ENCODE measurements at regions not wholly inside any gene's neighbourhood (a gene's known extent, or its start where the extent isn't known, plus 50 kb on each side); places are given as distances from the start of the nearest gene placed in this dataset.

DNA sequence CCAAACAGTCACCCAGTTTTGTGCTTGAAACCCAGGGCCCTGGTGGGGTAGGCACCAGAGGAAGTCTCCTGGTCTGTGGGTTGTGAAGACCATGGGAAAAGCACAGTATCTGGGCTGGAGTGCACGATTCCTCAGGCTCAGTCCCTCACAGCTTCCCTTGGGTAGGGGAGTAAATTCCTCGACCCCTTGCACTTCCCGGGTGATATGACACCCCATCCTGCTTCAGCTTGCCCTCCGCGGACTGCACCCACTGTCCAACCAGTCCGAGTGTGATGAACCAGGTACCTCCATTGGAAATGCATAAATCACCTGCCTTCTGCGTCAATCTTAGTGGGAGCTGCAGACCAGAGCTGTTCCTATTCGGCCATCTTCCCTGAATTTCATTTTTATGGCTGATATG is 133.9 kb upstream of the KCTD3 start:
- no peak overlapping the region for H3K18ac ChIP-seq (ENCODE audit: low read depth, low read length)
- no peak overlapping the region for H2BK120ac ChIP-seq (ENCODE audit: low read depth, low read length)
- H3K4me3 ChIP-seq (ENCODE audit: insufficient read depth, low read depth, low read length): no peak overlapping the region
- no peak overlapping the region for H4K91ac ChIP-seq (ENCODE audit: insufficient read depth, low read depth, low read length)
- no peak overlapping the region for H3K4ac ChIP-seq (ENCODE audit: low read depth, low read length)
- H3K27ac ChIP-seq (ENCODE audit: insufficient read depth, low read length): no peak overlapping the region
- H3K9me3 ChIP-seq (ENCODE audit: control insufficient read depth, insufficient read depth, low read length): no peaks in the 10 kb centered on the region
- H4K5ac ChIP-seq (ENCODE audit: low read depth, low read length): no peak overlapping the region
- no peaks in the 10 kb centered on the region for H3K4me1 ChIP-seq (ENCODE audit: control insufficient read depth, insufficient read depth, low read length)
- H3K36me3 ChIP-seq (ENCODE audit: control insufficient read depth, insufficient read depth, low read length): no peaks in the 10 kb centered on the region
- in situ Hi-C loops (cut with MboI; ENCODE audit: low sequenced_read_pairs) (no loop called here), dilution Hi-C loops (cut with HindIII; ENCODE audit: low sequenced_read_pairs, unreplicated experiment) (no loop called here), intact Hi-C loops (cut with micrococcal nuclease) (no loop called here)
- POLR2A ChIA-PET (ENCODE audit: unreplicated experiment): no interaction called here
- no peaks in the 10 kb centered on the region for H3K27me3 ChIP-seq (ENCODE audit: control insufficient read depth, insufficient read depth, low read length)
- H2BK15ac ChIP-seq (ENCODE audit: low read depth, low read length): no peak overlapping the region
- no peak overlapping the region for H2AFZ ChIP-seq (replicated peaks; ENCODE audit: low read length, poor library complexity)
- no peak overlapping the region for H3K14ac ChIP-seq (replicated peaks; ENCODE audit: low read depth, low read length)
- no peak overlapping the region for H2AK5ac ChIP-seq (ENCODE audit: low read depth, low read length)
- no peaks in the 10 kb centered on the region for H3K9me1 ChIP-seq (ENCODE audit: insufficient read depth, low read length)
- BruUV-seq (replicated peaks): no TSS peak
- WGBS, 2 experiments (ENCODE audit: extremely low coverage in 2 of 2, insufficient read length in 1 of 2): 96% methylated on average over 4 of the region's 8 CpGs; no CpG with 5 or more reads in 1 of the 2 experiments
- TF ChIP-seq, protein P1, sequence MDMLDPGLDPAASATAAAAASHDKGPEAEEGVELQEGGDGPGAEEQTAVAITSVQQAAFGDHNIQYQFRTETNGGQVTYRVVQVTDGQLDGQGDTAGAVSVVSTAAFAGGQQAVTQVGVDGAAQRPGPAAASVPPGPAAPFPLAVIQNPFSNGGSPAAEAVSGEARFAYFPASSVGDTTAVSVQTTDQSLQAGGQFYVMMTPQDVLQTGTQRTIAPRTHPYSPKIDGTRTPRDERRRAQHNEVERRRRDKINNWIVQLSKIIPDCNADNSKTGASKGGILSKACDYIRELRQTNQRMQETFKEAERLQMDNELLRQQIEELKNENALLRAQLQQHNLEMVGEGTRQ (IDR thresholded peaks at IDR 0.05; ENCODE audit: low read depth, low read length): no peak
- TF ChIP-seq BHLHE40 (IDR thresholded peaks at IDR 0.05; ENCODE audit: low read depth, low read length) (no peak), SMC3 (IDR thresholded peaks at IDR 0.05; ENCODE audit: low read depth, low read length) (no peak), RAD21 (IDR thresholded peaks at IDR 0.05; ENCODE audit: low read length) (no peak), RCOR1 (IDR thresholded peaks at IDR 0.05; ENCODE audit: insufficient replicate concordance, low read length) (no peak), MAFK (IDR thresholded peaks at IDR 0.05; ENCODE audit: low read depth, low read length) (no peak), NFE2L2 (IDR thresholded peaks at IDR 0.05; ENCODE audit: low read depth, low read length) (no peak), CHD1 (IDR thresholded peaks at IDR 0.05; ENCODE audit: low read depth, low read length) (no peak), RFX5 (IDR thresholded peaks at IDR 0.05; ENCODE audit: low read depth, low read length) (no peak), MXI1 (IDR thresholded peaks at IDR 0.05; ENCODE audit: borderline replicate concordance, low read depth, low read length) (no peak), CEBPB (IDR thresholded peaks at IDR 0.05; ENCODE audit: low read depth, low read length) (no peak), FOS (IDR thresholded peaks at IDR 0.05; ENCODE audit: low read depth, low read length) (no peak), POLR2A (IDR thresholded peaks at IDR 0.05; ENCODE audit: low read depth, low read length) (no peak), MAZ (IDR thresholded peaks at IDR 0.05; ENCODE audit: borderline replicate concordance, low read depth, low read length) (no peak)
- TF ChIP-seq, protein P2, sequence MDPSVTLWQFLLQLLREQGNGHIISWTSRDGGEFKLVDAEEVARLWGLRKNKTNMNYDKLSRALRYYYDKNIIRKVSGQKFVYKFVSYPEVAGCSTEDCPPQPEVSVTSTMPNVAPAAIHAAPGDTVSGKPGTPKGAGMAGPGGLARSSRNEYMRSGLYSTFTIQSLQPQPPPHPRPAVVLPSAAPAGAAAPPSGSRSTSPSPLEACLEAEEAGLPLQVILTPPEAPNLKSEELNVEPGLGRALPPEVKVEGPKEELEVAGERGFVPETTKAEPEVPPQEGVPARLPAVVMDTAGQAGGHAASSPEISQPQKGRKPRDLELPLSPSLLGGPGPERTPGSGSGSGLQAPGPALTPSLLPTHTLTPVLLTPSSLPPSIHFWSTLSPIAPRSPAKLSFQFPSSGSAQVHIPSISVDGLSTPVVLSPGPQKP (IDR thresholded peaks at IDR 0.05; ENCODE audit: borderline replicate concordance, low read depth, low read length): no peak
- no peak overlapping the region for H3K9ac ChIP-seq (ENCODE audit: low read depth, low read length)
- no peak overlapping the region for H4K8ac ChIP-seq (ENCODE audit: low read depth in 2 of 2, low read length in 2 of 2)
- H3K4me2 ChIP-seq (ENCODE audit: low read depth, low read length): no peak overlapping the region
- H3K56ac ChIP-seq (ENCODE audit: extremely low read depth, insufficient read depth, low read length): no peak overlapping the region
- no peak overlapping the region for H3K23ac ChIP-seq (ENCODE audit: low read depth, low read length)
- H4K20me1 ChIP-seq (ENCODE audit: insufficient read depth, low read length): no peaks in the 10 kb centered on the region
- DNase-seq (no peak), ATAC-seq (ENCODE audit: low read depth) (no peak)
- no peak overlapping the region for H2AK9ac ChIP-seq (replicated peaks; ENCODE audit: low read depth, low read length, poor library complexity)
- H3K79me1 ChIP-seq (ENCODE audit: low read depth in 1 of 2, low read length in 2 of 2): no peaks in the 10 kb centered on the region
- CTCF ChIA-PET: no interaction called here
- no peak overlapping the region for H2BK20ac ChIP-seq (ENCODE audit: low read depth, low read length)
- no peak overlapping the region for H2BK5ac ChIP-seq (ENCODE audit: low read depth, low read length, poor library complexity, severe bottlenecking)

Measured in IMR-90 (cell line).